A549 (cell line): ENCODE measurements at regions not wholly inside any gene's neighbourhood (a gene's known extent, or its start where the extent isn't known, plus 50 kb on each side); places are given as distances from the start of the nearest gene placed in this dataset.

Source experiments
- CEBPB ChIP-seq, 2 experiments: fragments of >200 bp in 1 of 2; sonication (Bioruptor Twin) in 1 of 2; formaldehyde crosslinking in 1 of 2; IDR thresholded peaks; 2 replicates each; pipeline ENCODE4 v1.6.1; 2012 to 2016
- CHD4 ChIP-seq: fragments of 200-600 bp; sonication (generic); IDR thresholded peaks from 2 replicates; pipeline ENCODE4 v1.6.1; 2016; ENCODE audit warnings: antibody characterized with exemption, mild to moderate bottlenecking, borderline replicate concordance
- CTCF ChIP-seq: fragments of >200 bp; sonication (Bioruptor Twin); formaldehyde crosslinking; IDR thresholded peaks from 3 replicates; pipeline ENCODE4 v1.5.1; 2016
- EP300 ChIP-seq, 2 experiments: fragments of >200 bp; sonication (Bioruptor Twin); formaldehyde crosslinking; IDR thresholded peaks; 2 replicates in 1 of 2; 3 replicates in 1 of 2; pipeline ENCODE4 v1.6.1; 2016 to 2017
- MAX ChIP-seq: IDR thresholded peaks from 2 replicates; pipeline ENCODE4 v1.6.1; 2012
- NR3C1 ChIP-seq: fragments of >200 bp; sonication (Bioruptor Twin); formaldehyde crosslinking; IDR thresholded peaks from 3 replicates; pipeline ENCODE4 v1.6.1; 2017
- PHF8 ChIP-seq: fragments of 200-600 bp; sonication (generic); IDR thresholded peaks from 2 replicates; pipeline ENCODE4 v1.6.1; 2016; ENCODE audit warnings: low read depth, mild to moderate bottlenecking, antibody characterized with exemption, moderate library complexity, borderline replicate concordance
- POLR2A ChIP-seq: IDR thresholded peaks from 2 replicates; pipeline ENCODE4 v1.6.1; 2012; ENCODE audit warnings: mild to moderate bottlenecking, low read length
- RAD21 ChIP-seq, 2 experiments: fragments of >200 bp in 1 of 2; sonication (Bioruptor Twin) in 1 of 2; formaldehyde crosslinking in 1 of 2; IDR thresholded peaks in 1 of 2; conservative IDR thresholded peaks in 1 of 2; 2 replicates in 1 of 2; 3 replicates in 1 of 2; pipeline ENCODE4 v1.6.1; 2012 to 2018; ENCODE audit warnings: inconsistent platforms in 1 of 2
- REST ChIP-seq: fragments of 200-600 bp; sonication (generic); IDR thresholded peaks from 2 replicates; pipeline ENCODE4 v1.6.1; 2016; ENCODE audit warnings: antibody characterized with exemption, mild to moderate bottlenecking, moderate library complexity
- USF2 ChIP-seq: fragments of 450-650 bp; IDR thresholded peaks from 2 replicates; pipeline ENCODE4 v1.6.1; 2014; ENCODE audit warnings: antibody characterized with exemption

GRCh38 chr20:17161673-17162481, 65.0 kb upstream of the PCSK2 start:
- TF ChIP-seq POLR2A (no peak), REST (no peak), RAD21 (conservative IDR thresholded peaks at IDR 0.05 in 1 of 2, IDR thresholded peaks at IDR 0.05 in 1 of 2) (no peak), CHD4 (no peak), NR3C1 (no peak), MAX (no peak), CTCF (no peak), EP300 (IDR thresholded peaks at IDR 0.05) (no peak), CEBPB (IDR thresholded peaks at IDR 0.05) (no peak), USF2 (no peak), PHF8 (no peak)
